ENCODE measurements at regions not wholly inside any gene's neighbourhood (a gene's known extent, or its start where the extent isn't known, plus 50 kb on each side); places are given as distances from the start of the nearest gene placed in this dataset.

GRCh38 chr16:73794994-73795393 is 501.6 kb upstream of the PSMD7 start:
- TF ChIP-seq TARDBP (IDR thresholded peaks at IDR 0.05), result no peak
- TF ChIP-seq FOXA1 (IDR thresholded peaks at IDR 0.05), result no peak
- no peak for TF ChIP-seq PKNOX1 (IDR thresholded peaks at IDR 0.05)
- no peak for TF ChIP-seq FOXM1 (IDR thresholded peaks at IDR 0.05; ENCODE audit: borderline replicate concordance)
- no peak for TF ChIP-seq HDGF (IDR thresholded peaks at IDR 0.05; ENCODE audit: borderline replicate concordance)
- TF ChIP-seq FOXK2 (IDR thresholded peaks at IDR 0.05), result no peak
- no peak for TF ChIP-seq SP1 (IDR thresholded peaks at IDR 0.05)
- TF ChIP-seq BHLHE40 (IDR thresholded peaks at IDR 0.05; ENCODE audit: borderline replicate concordance), result no peak
- no peak for TF ChIP-seq ELF4 (IDR thresholded peaks at IDR 0.05)

All from HEK293T (cell line).